ENCODE measurements at regions not wholly inside any gene's neighbourhood (a gene's known extent, or its start where the extent isn't known, plus 50 kb on each side); places are given as distances from the start of the nearest gene placed in this dataset.
"Not testable (repeated sequence)": the region's sequence is repeated elsewhere in the genome, so short reads cannot be mapped to it uniquely, and the experiment has no call there.

- Histone ChIP-seq H3K9me3 (no peaks in the 10 kb centered on the region), H3K36me3 (ENCODE audit: low read depth) (no peaks in the 10 kb centered on the region), H3K4me1 (ENCODE audit: low read depth) (no peaks in the 10 kb centered on the region), H3K4me3 (no peak overlapping the region)
- ATAC-seq, result no peak
- no peak for DNase-seq
- no peak for TF ChIP-seq CTCF (IDR thresholded peaks at IDR 0.05)
- intact Hi-C loops (cut with DNase I, micrococcal nuclease), result no loop called here
Observed at GRCh38 chr3:181484026-181484425, 227.7 kb upstream of the SOX2 start.

GRCh38 chr3:181475146-181475545 is 236.6 kb upstream of the SOX2 start:
- H3K4me3 ChIP-seq; intact Hi-C loops (cut with DNase I, micrococcal nuclease); DNase-seq; H3K36me3 ChIP-seq (ENCODE audit: low read depth); H3K4me1 ChIP-seq (ENCODE audit: low read depth); ATAC-seq: not testable (repeated sequence)
- H3K9me3 ChIP-seq, result peaks cover 30% of the 10 kb centered on the region

GRCh38 chr3:181470349-181470748 is 241.4 kb upstream of the SOX2 start:
- H3K36me3 ChIP-seq (ENCODE audit: low read depth), result no peaks in the 10 kb centered on the region
- no peak for DNase-seq
- no peak for TF ChIP-seq CTCF (IDR thresholded peaks at IDR 0.05)
- H3K9me3 ChIP-seq, result peaks cover 10% of the 10 kb centered on the region
- no peak for ATAC-seq
- H3K4me1 ChIP-seq (ENCODE audit: low read depth), result no peaks in the 10 kb centered on the region
- H3K4me3 ChIP-seq, result no peak overlapping the region
- intact Hi-C loops (cut with DNase I, micrococcal nuclease), result no loop called here

- Histone ChIP-seq H3K36me3 (ENCODE audit: low read depth) (no peaks in the 10 kb centered on the region), H3K4me1 (ENCODE audit: low read depth) (no peaks in the 10 kb centered on the region), H3K9me3 (no peaks in the 10 kb centered on the region), H3K4me3 (no peak overlapping the region)
- ATAC-seq (no peak), DNase-seq (no peak)
- intact Hi-C loops (cut with DNase I, micrococcal nuclease), result no loop called here
- no peak for TF ChIP-seq CTCF (IDR thresholded peaks at IDR 0.05)
Observed at GRCh38 chr3:181464033-181464694, 247.6 kb upstream of the SOX2 start.

GRCh38 chr3:181461381-181461780 is 250.3 kb upstream of the SOX2 start:
- no peak for ATAC-seq
- H3K36me3 ChIP-seq (ENCODE audit: low read depth), result no peaks in the 10 kb centered on the region
- no peaks in the 10 kb centered on the region for H3K9me3 ChIP-seq
- H3K4me1 ChIP-seq (ENCODE audit: low read depth), result no peaks in the 10 kb centered on the region
- H3K4me3 ChIP-seq, result no peak overlapping the region
- intact Hi-C loops (cut with DNase I, micrococcal nuclease), result no loop called here
- no peak for DNase-seq
- TF ChIP-seq CTCF (IDR thresholded peaks at IDR 0.05), result no peak

- Histone ChIP-seq H3K9me3 (no peaks in the 10 kb centered on the region), H3K4me3 (no peak overlapping the region), H3K36me3 (ENCODE audit: low read depth) (no peaks in the 10 kb centered on the region), H3K4me1 (ENCODE audit: low read depth) (no peaks in the 10 kb centered on the region)
- TF ChIP-seq CTCF (IDR thresholded peaks at IDR 0.05), result no peak
- intact Hi-C loops (cut with DNase I, micrococcal nuclease), result no loop called here
- ATAC-seq (no peak), DNase-seq (no peak)
Observed at GRCh38 chr3:181459516-181459915, 252.2 kb upstream of the SOX2 start.

All from mucosa of descending colon (tissue), 3 donors.